Motor neuron (in vitro differentiated cells): ENCODE measurements at regions not wholly inside any gene's neighbourhood (a gene's known extent, or its start where the extent isn't known, plus 50 kb on each side); places are given as distances from the start of the nearest gene placed in this dataset.
A peak's percentile ranks its signal among the peaks of the same experiment; 100 is the strongest.

Source experiments
- ATAC-seq, 8 experiments: fragments of 200-7000 bp; cut with Tn5 transposase; replicated peaks in 6 of 8; 2 replicates each; pipeline ENCODE4 v1.8.0; 2021; ENCODE audit warnings: mild to moderate bottlenecking in 8 of 8, moderate library complexity in 8 of 8
- H3K27ac ChIP-seq, 2 donors: fragments of 250-450 bp; sonication (Bioruptor Pico); 2 replicates each; pipeline ENCODE4 v1.9.0; 2021; ENCODE audit warnings: antibody characterized with exemption in 2 of 2, mild to moderate bottlenecking in 2 of 2, moderate library complexity in 1 of 2
- H3K4me1 ChIP-seq, 2 donors: fragments of 250-450 bp; sonication (Bioruptor Pico); replicated peaks in 1 of 2; 2 replicates each; pipeline ENCODE4 v1.6.1; 2021; ENCODE audit warnings: antibody characterized with exemption in 2 of 2, mild to moderate bottlenecking in 2 of 2, moderate library complexity in 1 of 2
- H3K4me3 ChIP-seq, 5 donors: fragments of 250-450 bp; sonication (Bioruptor Pico); 2 replicates each; pipeline ENCODE4 v1.9.0; 2021; ENCODE audit warnings: antibody characterized with exemption in 5 of 5, mild to moderate bottlenecking in 5 of 5, moderate library complexity in 4 of 5
- WGBS, 10 experiments: fragments of 450-650 bp; shearing (Covaris generic); methylation state at CpG; one replicate each; pipeline ENCODE4 v1.0.0; 2022; 5-methylcytosine and 5-hydroxymethylcytosine counted together
- in situ Hi-C, 9 experiments: fragments of 400-800 bp; cut with MboI; loops; one replicate each; pipeline ENCODE4 v1.15.0; 2021; ENCODE audit warnings: low sequenced_read_pairs in 9 of 9, low pct_unique_long_range_greater_than_20kb in 2 of 9; ENCODE audit not compliant: unreplicated experiment in 9 of 9

- ATAC-seq: no peak
- in situ Hi-C loops: no loop called here
- Histone ChIP-seq H3K4me1 (peaks cover 6 to 11% of the 10 kb centered on the region in 2 donors), H3K4me3 (no peak overlapping the region), H3K27ac (no peak overlapping the region)
- 58 to 100% (median 77%) methylated on average over 1 to 3 of the region's 3 CpGs; no CpG with 5 or more reads in 1 of the 10 experiments for WGBS, 10 experiments
These were observed 275.3 kb upstream of the CITED2 start for GRCh38 chr6:139649732-139650131.

GRCh38 chr6:139649128-139649527 is 274.7 kb upstream of the CITED2 start:
- in situ Hi-C loops: no loop called here
- peaks cover 6 to 11% of the 10 kb centered on the region in 2 donors for H3K4me1 ChIP-seq
- no peak overlapping the region for H3K27ac ChIP-seq
- no peak for ATAC-seq
- 32 to 100% (median 87%) methylated on average over 1 to 2 of the region's 2 CpGs for WGBS, 10 experiments
- no peak overlapping the region for H3K4me3 ChIP-seq

- Histone ChIP-seq H3K4me1 (peaks cover 2 to 10% of the 10 kb centered on the region in 2 donors), H3K4me3 (no peak overlapping the region), H3K27ac (peak overlapping the region in 1 of 2 donors; percentile 46)
- 33 to 71% (median 55%) methylated on average over 1 to 7 of the region's 7 CpGs; no CpG with 5 or more reads in 1 of the 10 experiments for WGBS, 10 experiments
- in situ Hi-C loops: no loop called here
- ATAC-seq: peak in 4 of 8 experiments; percentile 18 to 62 (median 42)
These were observed 274.1 kb upstream of the CITED2 start for GRCh38 chr6:139648430-139649000.

GRCh38 chr6:139647841-139648240 is 273.4 kb upstream of the CITED2 start:
- H3K4me3 ChIP-seq: no peak overlapping the region
- no peak for ATAC-seq
- H3K4me1 ChIP-seq: peaks cover 0 to 6% of the 10 kb centered on the region in 2 donors
- in situ Hi-C loops: no loop called here
- 67 to 100% (median 75%) methylated on average over 2 to 5 of the region's 5 CpGs; no CpG with 5 or more reads in 2 of the 10 experiments for WGBS, 10 experiments
- no peak overlapping the region for H3K27ac ChIP-seq

GRCh38 chr6:139647016-139647415 is 272.6 kb upstream of the CITED2 start:
- 56 to 100% (median 85%) methylated on average over 1 to 3 of the region's 3 CpGs for WGBS, 10 experiments
- no peak overlapping the region for H3K4me3 ChIP-seq
- in situ Hi-C loops: no loop called here
- H3K4me1 ChIP-seq: peaks cover 0 to 6% of the 10 kb centered on the region in 2 donors
- ATAC-seq: no peak
- no peak overlapping the region for H3K27ac ChIP-seq

GRCh38 chr6:139644821-139645220 is 270.4 kb upstream of the CITED2 start:
- Histone ChIP-seq H3K4me3 (no peak overlapping the region), H3K4me1 (peaks cover 0 to 6% of the 10 kb centered on the region in 2 donors), H3K27ac (no peak overlapping the region)
- WGBS, 10 experiments: 16 to 93% (median 84%) methylated on average over 3 to 6 of the region's 6 CpGs; no CpG with 5 or more reads in 2 of the 10 experiments
- ATAC-seq: no peak
- in situ Hi-C loops: no loop called here

GRCh38 chr6:139643986-139644385 is 269.5 kb upstream of the CITED2 start:
- no peak overlapping the region for H3K4me3 ChIP-seq
- no peak overlapping the region for H3K27ac ChIP-seq
- in situ Hi-C loops: no loop called here
- WGBS, 10 experiments: 79 to 100% (median 88%) methylated on average over 1 to 4 of the region's 5 CpGs; no CpG with 5 or more reads in 2 of the 10 experiments
- ATAC-seq: no peak
- peaks cover 0 to 6% of the 10 kb centered on the region in 2 donors for H3K4me1 ChIP-seq

GRCh38 chr6:139642346-139642745 is 267.9 kb upstream of the CITED2 start:
- 0 to 100% (median 86%) methylated on average over 1 to 2 of the region's 2 CpGs; no CpG with 5 or more reads in 3 of the 10 experiments for WGBS, 10 experiments
- ATAC-seq: no peak
- no peak overlapping the region for H3K4me3 ChIP-seq
- in situ Hi-C loops: no loop called here
- H3K4me1 ChIP-seq: no peaks in the 10 kb centered on the region
- no peak overlapping the region for H3K27ac ChIP-seq

GRCh38 chr6:139641376-139641775 is 266.9 kb upstream of the CITED2 start:
- ATAC-seq: no peak
- WGBS, 10 experiments: 76 to 100% (median 95%) methylated on average over 1 to 3 of the region's 3 CpGs
- no peak overlapping the region for H3K4me3 ChIP-seq
- no peak overlapping the region for H3K27ac ChIP-seq
- in situ Hi-C loops: no loop called here
- H3K4me1 ChIP-seq: no peaks in the 10 kb centered on the region

- Histone ChIP-seq H3K4me3 (no peak overlapping the region), H3K27ac (no peak overlapping the region), H3K4me1 (no peaks in the 10 kb centered on the region)
- no peak for ATAC-seq
- in situ Hi-C loops: no loop called here
- 0 to 100% (median 93%) methylated on average over 1 to 4 of the region's 4 CpGs; no CpG with 5 or more reads in 4 of the 10 experiments for WGBS, 10 experiments
These were observed 266.5 kb upstream of the CITED2 start for GRCh38 chr6:139640921-139641320.

- Histone ChIP-seq H3K4me1 (no peaks in the 10 kb centered on the region), H3K4me3 (no peak overlapping the region), H3K27ac (no peak overlapping the region)
- WGBS, 10 experiments: 70 to 100% (median 95%) methylated on average over 2 to 3 of the region's 3 CpGs
- ATAC-seq: no peak
- in situ Hi-C loops: no loop called here
These were observed 266.0 kb upstream of the CITED2 start for GRCh38 chr6:139640448-139640847.

- ATAC-seq: no peak
- Histone ChIP-seq H3K27ac (no peak overlapping the region), H3K4me3 (no peak overlapping the region), H3K4me1 (no peaks in the 10 kb centered on the region)
- WGBS, 10 experiments: 54 to 97% (median 94%) methylated on average over 3 to 5 of the region's 5 CpGs
- in situ Hi-C loops: no loop called here
These were observed 265.1 kb upstream of the CITED2 start for GRCh38 chr6:139639507-139639906.

GRCh38 chr6:139638179-139638941 is 263.9 kb upstream of the CITED2 start:
- Histone ChIP-seq H3K27ac (no peak overlapping the region), H3K4me3 (no peak overlapping the region), H3K4me1 (no peaks in the 10 kb centered on the region)
- peak in 1 of 8 experiments; percentile 97 for ATAC-seq
- in situ Hi-C loops: no loop called here
- WGBS, 10 experiments: 72 to 100% (median 84%) methylated on average over 2 to 5 of the region's 5 CpGs

GRCh38 chr6:139637766-139638165 is 263.3 kb upstream of the CITED2 start:
- ATAC-seq: no peak
- H3K4me3 ChIP-seq: no peak overlapping the region
- in situ Hi-C loops: no loop called here
- H3K27ac ChIP-seq: no peak overlapping the region
- no peaks in the 10 kb centered on the region for H3K4me1 ChIP-seq
